H1 (cell line): ENCODE measurements at regions not wholly inside any gene's neighbourhood (a gene's known extent, or its start where the extent isn't known, plus 50 kb on each side); places are given as distances from the start of the nearest gene placed in this dataset.

Source experiments
- CTCF ChIA-PET: fragments of 300-600 bp; sonication (Branson Sonifier 250); formaldehyde crosslinking; loops from one replicate; lab custom pipeline; 2021; ENCODE audit not compliant: partially characterized antibody; lab: Charles Lee
- POLR2A ChIA-PET: fragments of 300-600 bp; sonication (Branson Sonifier 250); formaldehyde crosslinking; loops from one replicate; lab custom pipeline; 2021; ENCODE audit warnings: inconsistent platforms; ENCODE audit not compliant: partially characterized antibody; lab: Charles Lee
- DNase-seq, 2 experiments: peaks; one replicate each; pipeline versions ENCODE4 v3.0.0 to v3.0.0-alpha.2; 2010 to 2022; ENCODE audit warnings: low spot score in 2 of 2, low read depth in 1 of 2, mixed read lengths in 1 of 2
- FAIRE-seq: peaks from 2 replicates; lab custom pipeline; 2011; peaks lifted over from hg19 to GRCh38; lab: Jason Lieb, UNC
- H2AFZ ChIP-seq: 2 replicates; pipeline ENCODE4 v1.8.1; 2012; ENCODE audit warnings: low read length, inconsistent platforms
- H2AK5ac ChIP-seq: 2 replicates; pipeline ENCODE4 v1.6.1; 2013; ENCODE audit warnings: low read depth, low read length
- H2BK120ac ChIP-seq: replicated peaks from 2 replicates; pipeline ENCODE3; 2013; ENCODE audit warnings: low read depth, low read length, inconsistent platforms
- H2BK12ac ChIP-seq: 2 replicates; pipeline ENCODE4 v1.6.1; 2013; ENCODE audit warnings: low read depth, low read length
- H2BK15ac ChIP-seq: 2 replicates; pipeline ENCODE4 v1.6.1; 2013; ENCODE audit warnings: low read length
- H2BK20ac ChIP-seq: 2 replicates; pipeline ENCODE4 v1.6.1; 2013; ENCODE audit warnings: low read length
- H2BK5ac ChIP-seq: 2 replicates; pipeline ENCODE4 v1.6.1; 2013; ENCODE audit warnings: low read depth, low read length
- H3K14ac ChIP-seq: 2 replicates; pipeline ENCODE4 v1.6.1; 2013; ENCODE audit warnings: inconsistent platforms; ENCODE audit not compliant: insufficient read length
- H3K18ac ChIP-seq: 2 replicates; pipeline ENCODE4 v1.6.1; 2013; ENCODE audit warnings: low read length; ENCODE audit errors: extremely low read depth
- H3K23ac ChIP-seq: 2 replicates; pipeline ENCODE4 v1.6.1; 2013; ENCODE audit warnings: inconsistent platforms; ENCODE audit not compliant: insufficient read length
- H3K23me2 ChIP-seq: 2 replicates; pipeline ENCODE4 v1.6.1; 2013; ENCODE audit warnings: low read depth, low read length
- H3K27ac ChIP-seq: 2 replicates; pipeline ENCODE4 v1.6.1; 2011; ENCODE audit warnings: low read depth, low read length, inconsistent platforms
- H3K27me3 ChIP-seq, 4 experiments: replicated peaks in 1 of 4; 1 replicate in 1 of 4; 2 replicates in 3 of 4; pipeline versions ENCODE4 v1.6.1 to v1.8.1; 2011 to 2013; ENCODE audit warnings: low read length in 3 of 4, mild to moderate bottlenecking in 3 of 4, inconsistent platforms in 2 of 4, mixed read lengths in 2 of 4, moderate library complexity in 1 of 4; ENCODE audit not compliant: control insufficient read depth in 3 of 4, insufficient read depth in 3 of 4; ENCODE audit errors: extremely low read depth in 1 of 4
- H3K36me3 ChIP-seq, 4 experiments: 2 replicates each; pipeline versions ENCODE4 v1.6.1 to v1.8.1; 2011 to 2013; ENCODE audit warnings: mild to moderate bottlenecking in 4 of 4, low read length in 3 of 4, moderate library complexity in 2 of 4, control low read depth in 1 of 4, inconsistent platforms in 1 of 4; ENCODE audit not compliant: insufficient read depth in 4 of 4, control insufficient read depth in 2 of 4
- H3K4ac ChIP-seq: replicated peaks from 2 replicates; pipeline ENCODE3; 2013; ENCODE audit warnings: low read length, low read depth, mixed read lengths, inconsistent platforms; ENCODE audit not compliant: insufficient read length
- H3K4me1 ChIP-seq, 4 experiments: replicated peaks in 1 of 4; 1 replicate in 1 of 4; 2 replicates in 3 of 4; pipeline versions ENCODE4 v1.6.1 to v1.8.1; 2011 to 2013; ENCODE audit warnings: low read length in 3 of 4, inconsistent platforms in 2 of 4, mixed read lengths in 1 of 4; ENCODE audit not compliant: insufficient read depth in 4 of 4, control insufficient read depth in 3 of 4
- H3K4me2 ChIP-seq, 2 experiments: 2 replicates each; pipeline versions ENCODE4 v1.6.1 to v1.8.1; 2011 to 2013; ENCODE audit warnings: low read depth in 2 of 2, low read length in 2 of 2, control low read depth in 1 of 2, inconsistent platforms in 1 of 2, mild to moderate bottlenecking in 1 of 2; ENCODE audit not compliant: insufficient read depth in 1 of 2
- H3K4me3 ChIP-seq, 4 experiments: fragments of 200-600, 300-600 bp in 1 of 4; sonication (generic), shearing (Covaris generic), sonication (Bioruptor Twin) in 1 of 4; 2 replicates each; pipeline versions ENCODE4 v1.5.1 to v1.8.1; 2011 to 2016; ENCODE audit warnings: low read length in 4 of 4, low read depth in 3 of 4, control low read depth in 2 of 4, inconsistent platforms in 2 of 4, mild to moderate bottlenecking in 2 of 4, mixed read lengths in 1 of 4, moderate library complexity in 1 of 4; ENCODE audit not compliant: insufficient read depth in 2 of 4; ENCODE audit errors: extremely low read depth in 1 of 4
- H3K56ac ChIP-seq: replicated peaks from 2 replicates; pipeline ENCODE3; 2013; ENCODE audit warnings: low read depth, mild to moderate bottlenecking, mixed read lengths, low read length, inconsistent platforms; ENCODE audit not compliant: insufficient read length
- H3K79me1 ChIP-seq: 2 replicates; pipeline ENCODE4 v1.6.1; 2013; ENCODE audit warnings: low read depth, low read length, control low read depth
- H3K79me2 ChIP-seq, 2 experiments: 2 replicates each; pipeline versions ENCODE4 v1.6.1 to v1.8.1; 2012 to 2013; ENCODE audit warnings: low read length in 2 of 2, mild to moderate bottlenecking in 2 of 2, inconsistent platforms in 1 of 2; ENCODE audit not compliant: insufficient read depth in 2 of 2, control insufficient read depth in 1 of 2
- H3K9ac ChIP-seq, 4 experiments: replicated peaks in 1 of 4; 1 replicate in 1 of 4; 2 replicates in 3 of 4; pipeline versions ENCODE4 v1.6.1 to v1.8.1; 2011 to 2013; ENCODE audit warnings: low read depth in 3 of 4, low read length in 3 of 4, control low read depth in 2 of 4, mild to moderate bottlenecking in 2 of 4, moderate library complexity in 2 of 4, inconsistent platforms in 1 of 4; ENCODE audit errors: extremely low read depth in 1 of 4
- H3K9me3 ChIP-seq, 2 experiments: 2 replicates each; pipeline versions ENCODE4 v1.6.1 to v1.8.1; 2012 to 2013; ENCODE audit warnings: mild to moderate bottlenecking in 2 of 2, moderate library complexity in 2 of 2, control low read depth in 1 of 2, inconsistent platforms in 1 of 2, low read depth in 1 of 2, low read length in 1 of 2, mixed read lengths in 1 of 2; ENCODE audit not compliant: insufficient read depth in 2 of 2
- H4K20me1 ChIP-seq, 2 experiments: replicated peaks in 1 of 2; 2 replicates each; pipeline versions ENCODE3 to v1.8.1; 2011 to 2013; ENCODE audit warnings: inconsistent platforms in 2 of 2, low read length in 2 of 2, mild to moderate bottlenecking in 1 of 2; ENCODE audit not compliant: insufficient read depth in 2 of 2, control insufficient read depth in 1 of 2
- H4K5ac ChIP-seq: 2 replicates; pipeline ENCODE4 v1.6.1; 2013; ENCODE audit warnings: low read length, low read depth, mixed read lengths, inconsistent platforms; ENCODE audit not compliant: insufficient read length
- H4K8ac ChIP-seq: 2 replicates; pipeline ENCODE4 v1.8.0; 2013; ENCODE audit warnings: mild to moderate bottlenecking, moderate library complexity, low read length, inconsistent platforms; ENCODE audit not compliant: insufficient read depth; ENCODE audit errors: extremely low read depth
- H4K91ac ChIP-seq: replicated peaks from 2 replicates; pipeline ENCODE3; 2013; ENCODE audit warnings: low read length, mixed read lengths, inconsistent platforms; ENCODE audit not compliant: insufficient read length
- CBX5 ChIP-seq: fragments of 300-800, 300-1000 bp; sonication (generic); IDR thresholded peaks from 2 replicates; pipeline ENCODE4 v1.7.1; 2016; ENCODE audit warnings: antibody characterized with exemption, low read length, low read depth
- RNF2 ChIP-seq: fragments of 200-900, 300-1000 bp; sonication (generic); IDR thresholded peaks from 2 replicates; pipeline ENCODE4 v1.7.1; 2016; ENCODE audit warnings: borderline replicate concordance, low read depth, mild to moderate bottlenecking, antibody characterized with exemption, low read length; ENCODE audit not compliant: poor library complexity, severe bottlenecking; ENCODE audit errors: missing control alignments
- TBP ChIP-seq: IDR thresholded peaks from 2 replicates; pipeline ENCODE4 v1.6.1; 2011; ENCODE audit warnings: low read depth, low read length, improper control_type of control experiment
- TF ChIP-seq, protein P1 (sequence below), 3 experiments: IDR thresholded peaks; 1 replicate in 2 of 3; 2 replicates in 1 of 3; pipeline versions ENCODE4 v1.5.1 to v1.6.1; 2011; ENCODE audit warnings: low read length in 3 of 3, mild to moderate bottlenecking in 3 of 3, inconsistent platforms in 2 of 3, low read depth in 1 of 3, moderate library complexity in 1 of 3; ENCODE audit not compliant: insufficient read depth in 1 of 3; ENCODE audit errors: control extremely low read depth in 1 of 3

DNA sequence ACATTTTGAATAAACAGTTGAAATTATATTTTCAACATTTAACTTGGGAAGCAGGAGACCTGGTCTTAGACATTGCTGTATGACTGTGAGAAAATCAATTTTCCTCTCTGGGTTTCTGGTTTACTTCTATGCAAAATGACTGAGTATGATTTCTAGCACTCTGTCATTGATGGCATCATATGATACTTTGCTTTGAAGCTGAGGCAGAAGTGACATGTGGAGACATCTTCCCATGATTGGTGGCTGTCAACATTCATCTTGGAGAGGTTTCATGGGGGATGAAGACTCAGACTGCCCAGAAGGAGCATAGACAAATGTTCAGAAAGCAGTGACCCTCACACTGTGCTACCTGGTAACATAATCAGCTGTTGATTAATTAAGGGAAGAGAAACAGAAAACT lies 477.9 kb downstream of the PDCD6IP start:
- Histone ChIP-seq H3K14ac (no peak overlapping the region), H3K4me3 (no peak overlapping the region), H3K79me2 (no peaks in the 10 kb centered on the region), H3K79me1 (no peaks in the 10 kb centered on the region), H2AK5ac (no peak overlapping the region), H3K23me2 (no peaks in the 10 kb centered on the region; the same call in 1 of the 2 replicates), H2BK15ac (no peak overlapping the region), H3K4me2 (no peak overlapping the region), H3K27ac (no peak overlapping the region), H3K27me3 (no peaks in the 10 kb centered on the region), H4K91ac (no peak overlapping the region), H4K20me1 (no peaks in the 10 kb centered on the region), H2BK20ac (no peak overlapping the region), H3K18ac (no peak overlapping the region), H2AFZ (no peak overlapping the region), H3K9ac (no peak overlapping the region), H4K8ac (no peak overlapping the region), H3K36me3 (no peaks in the 10 kb centered on the region), H3K9me3 (no peaks in the 10 kb centered on the region), H2BK120ac (no peak overlapping the region), H3K23ac (no peak overlapping the region), H3K4ac (no peak overlapping the region)
- CTCF ChIA-PET, result interaction anchor here (1.5 kb wide), 1 partner anchor 15 kb away, joined by 7 read pairs; no protein-coding TSS in a partner anchor
- no peak for DNase-seq
- POLR2A ChIA-PET, result no interaction called here
- no peak for FAIRE-seq
- TF ChIP-seq, protein P1, sequence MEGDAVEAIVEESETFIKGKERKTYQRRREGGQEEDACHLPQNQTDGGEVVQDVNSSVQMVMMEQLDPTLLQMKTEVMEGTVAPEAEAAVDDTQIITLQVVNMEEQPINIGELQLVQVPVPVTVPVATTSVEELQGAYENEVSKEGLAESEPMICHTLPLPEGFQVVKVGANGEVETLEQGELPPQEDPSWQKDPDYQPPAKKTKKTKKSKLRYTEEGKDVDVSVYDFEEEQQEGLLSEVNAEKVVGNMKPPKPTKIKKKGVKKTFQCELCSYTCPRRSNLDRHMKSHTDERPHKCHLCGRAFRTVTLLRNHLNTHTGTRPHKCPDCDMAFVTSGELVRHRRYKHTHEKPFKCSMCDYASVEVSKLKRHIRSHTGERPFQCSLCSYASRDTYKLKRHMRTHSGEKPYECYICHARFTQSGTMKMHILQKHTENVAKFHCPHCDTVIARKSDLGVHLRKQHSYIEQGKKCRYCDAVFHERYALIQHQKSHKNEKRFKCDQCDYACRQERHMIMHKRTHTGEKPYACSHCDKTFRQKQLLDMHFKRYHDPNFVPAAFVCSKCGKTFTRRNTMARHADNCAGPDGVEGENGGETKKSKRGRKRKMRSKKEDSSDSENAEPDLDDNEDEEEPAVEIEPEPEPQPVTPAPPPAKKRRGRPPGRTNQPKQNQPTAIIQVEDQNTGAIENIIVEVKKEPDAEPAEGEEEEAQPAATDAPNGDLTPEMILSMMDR (IDR thresholded peaks at IDR 0.05; ENCODE audit: control extremely low read depth in 1 of 3, insufficient read depth in 1 of 3, low read depth in 1 of 3, low read length in 3 of 3), result no peak
- TF ChIP-seq TBP, result no peak
- no peak for TF ChIP-seq RNF2
- TF ChIP-seq CBX5, result no peak
- TF ChIP-seq, all 59 proteins: peak for 0
- no peak overlapping the region for H2BK12ac ChIP-seq
- H3K56ac ChIP-seq, result no peak overlapping the region
- no peak overlapping the region for H2BK5ac ChIP-seq
- H4K5ac ChIP-seq, result no peak overlapping the region
- no peaks in the 10 kb centered on the region for H3K4me1 ChIP-seq
